Heart right ventricle (tissue), 16 donors: ENCODE measurements at regions not wholly inside any gene's neighbourhood (a gene's known extent, or its start where the extent isn't known, plus 50 kb on each side); places are given as distances from the start of the nearest gene placed in this dataset.

Experiments
- ATAC-seq, 8 donors: fragments of 200-7000 bp; cut with Tn5 transposase; one replicate each; pipeline ENCODE4 v1.9.1; 2020; ENCODE audit warnings: mild to moderate bottlenecking in 8 of 8, moderate library complexity in 8 of 8, moderate number of reproducible peaks in 1 of 8
- DNase-seq, 2 donors: peaks; one replicate each; pipeline ENCODE4 v3.0.0-alpha.2; 2020
- H3K27ac ChIP-seq, 10 donors: fragments of 200-600 bp; sonication (generic) in 2 of 10; one replicate each; pipeline versions ENCODE4 v1.5.0 to v1.8.0; 2020 to 2022; ENCODE audit warnings: mild to moderate bottlenecking in 3 of 10
- H3K27me3 ChIP-seq, 7 donors: fragments of 200-600 bp; one replicate each; pipeline ENCODE4 v1.8.0; 2021 to 2022; ENCODE audit warnings: mild to moderate bottlenecking in 2 of 7
- H3K36me3 ChIP-seq, 9 donors: fragments of 200-600 bp; sonication (generic) in 1 of 9; one replicate each; pipeline versions ENCODE4 v1.5.0 to v1.8.0; 2020 to 2022; ENCODE audit warnings: mild to moderate bottlenecking in 2 of 9
- H3K4me1 ChIP-seq, 9 donors: fragments of 200-600 bp; sonication (generic) in 1 of 9; one replicate each; pipeline versions ENCODE4 v1.5.0 to v1.8.0; 2020 to 2022; ENCODE audit warnings: mild to moderate bottlenecking in 4 of 9
- H3K4me3 ChIP-seq, 10 donors: fragments of 200-600 bp; sonication (generic) in 2 of 10; one replicate each; pipeline versions ENCODE4 v1.5.0 to v1.8.0; 2020 to 2022; ENCODE audit warnings: mild to moderate bottlenecking in 7 of 10, moderate library complexity in 2 of 10
- H3K9me3 ChIP-seq, 11 donors: fragments of 200-600 bp in 10 of 11; sonication (generic) in 2 of 11; one replicate each; pipeline versions ENCODE4 v1.5.0 to v1.8.0; 2013 to 2022; ENCODE audit warnings: mild to moderate bottlenecking in 2 of 11, control low read depth in 1 of 11, moderate library complexity in 1 of 11
- CTCF ChIP-seq, 9 donors: fragments of 200-600 bp; sonication (generic) in 2 of 9; IDR thresholded peaks; one replicate each; pipeline versions ENCODE4 v1.5.0 to v1.8.0; 2021 to 2022; ENCODE audit warnings: antibody characterized with exemption in 9 of 9, mild to moderate bottlenecking in 5 of 9, moderate library complexity in 1 of 9
- WGBS, 2 donors: extraction: QIAGEN DNeasy Blood & Tissue Kit; methylation state at CpG; one replicate each; pipeline ENCODE4 v1.1.7; 2013; ENCODE audit warnings: inconsistent platforms in 1 of 2; 5-methylcytosine and 5-hydroxymethylcytosine counted together
- intact Hi-C, 10 donors: fragments of 100-400 bp; cut with DNase I; formaldehyde crosslinking; loops; one replicate each; pipeline versions ENCODE4 v1.11.1 to v1.14.2; 2022
- donor health status: Arrhythmogenic right ventricular cardiomyopathy.
- donor health status: ischemic (EF 13 %, LVEDD 7.1; RV severe dilation, severe dysfunction).
- donor health status: healthy with polysubstance abuse.
- donor health status: DM: no; HTN: yes; CAD: no.
- donor health status: DM: no; HTN: no; CAD: no.
- donor health status: ischemic (EF 25% LVEDD 6.9; RV normal size, moderate dysfunction).
- donor health status: ischemic (EF 25% LVEDD 5.7; RV mildly dilated, moderate dysfunction).
- donor health status: healthy.
- donor health status: DM: yes; HTN: yes; CAD: no.
- donor health status: Ischemic cardiomyopathy.
- donor health status: ischemic (EF 35%, LVEDD 5.7; RV mildly dilated, moderate dysfunction).
- donor health status: nonischemic (EF 11% LVEDD 7.7; RV severe dilation, severe dysfunction).
- donor health status: DM: yes; HTN: yes; CAD: no.
- donor health status: PGD.
- donor health status: ischemic (EF 29% LVEDD 5.4; RV normal size, mild dysfunction).
- donor health status: nonischemic (EF 23%, LVEDD 6.1; RV moderate dilation, normal function).

- intact Hi-C loops: no loop called here
- H3K4me1 ChIP-seq: no peaks in the 10 kb centered on the region
- H3K4me3 ChIP-seq: no peak overlapping the region
- no peak for DNase-seq
- H3K27ac ChIP-seq: no peak overlapping the region
- peaks cover 0 to 16% (median 8%) of the 10 kb centered on the region in 11 donors for H3K9me3 ChIP-seq
- no peak for TF ChIP-seq CTCF (IDR thresholded peaks at IDR 0.05)
- H3K27me3 ChIP-seq: no peaks in the 10 kb centered on the region
- ATAC-seq: no peak
- H3K36me3 ChIP-seq: no peaks in the 10 kb centered on the region
- 90 to 93% methylated on average over 17 of the region's 17 CpGs for WGBS, 2 donors
Measured at GRCh38 chr11:2083411-2083810, 55.8 kb downstream of the IGF2 start.

GRCh38 chr11:2077061-2077802 is 62.0 kb downstream of the IGF2 start:
- TF ChIP-seq CTCF (IDR thresholded peaks at IDR 0.05): no peak
- no peaks in the 10 kb centered on the region for H3K9me3 ChIP-seq
- no peak overlapping the region for H3K4me3 ChIP-seq
- intact Hi-C loops: loop anchor here in 1 of 10 donors (5.0 kb wide), 1 partner anchor 45 kb away; no protein-coding TSS in a partner anchor
- H3K4me1 ChIP-seq: no peaks in the 10 kb centered on the region
- no peak overlapping the region for H3K27ac ChIP-seq
- no peak for DNase-seq
- H3K36me3 ChIP-seq: no peaks in the 10 kb centered on the region
- H3K27me3 ChIP-seq: peaks cover 0 to 16% (median 9%) of the 10 kb centered on the region in 7 donors
- no peak for ATAC-seq
- WGBS, 2 donors: 73 to 78% methylated on average over 6 of the region's 6 CpGs

- H3K27ac ChIP-seq: no peak overlapping the region
- no peaks in the 10 kb centered on the region for H3K36me3 ChIP-seq
- intact Hi-C loops: loop anchor here in 1 of 10 donors (5.0 kb wide), 1 partner anchor 46 kb away; no protein-coding TSS in a partner anchor
- DNase-seq (no peak), ATAC-seq (no peak)
- WGBS, 2 donors: 94 to 96% methylated on average over 7 of the region's 7 CpGs
- H3K27me3 ChIP-seq: peaks cover 0 to 22% (median 15%) of the 10 kb centered on the region in 7 donors
- H3K4me1 ChIP-seq: no peaks in the 10 kb centered on the region
- no peaks in the 10 kb centered on the region for H3K9me3 ChIP-seq
- no peak overlapping the region for H3K4me3 ChIP-seq
- TF ChIP-seq CTCF (IDR thresholded peaks at IDR 0.05): no peak
Measured at GRCh38 chr11:2076441-2076840, 62.7 kb downstream of the IGF2 start.

GRCh38 chr11:2074266-2074825 is 64.8 kb downstream of the IGF2 start:
- intact Hi-C loops: no loop called here
- 49 to 56% methylated on average over 12 of the region's 12 CpGs for WGBS, 2 donors
- ATAC-seq: no peak
- Histone ChIP-seq H3K4me3 (no peak overlapping the region), H3K27ac (no peak overlapping the region), H3K4me1 (no peaks in the 10 kb centered on the region), H3K36me3 (no peaks in the 10 kb centered on the region), H3K27me3 (peaks cover 0 to 29% (median 20%) of the 10 kb centered on the region in 7 donors), H3K9me3 (no peaks in the 10 kb centered on the region)
- no peak for DNase-seq
- TF ChIP-seq CTCF (IDR thresholded peaks at IDR 0.05): peak in 3 of 9 donors; percentile 15 to 17 (median 16)
